ENCODE measurements at regions not wholly inside any gene's neighbourhood (a gene's known extent, or its start where the extent isn't known, plus 50 kb on each side); places are given as distances from the start of the nearest gene placed in this dataset.

- peaks cover 4% of the 10 kb centered on the region; the same call in 1 of the 2 replicates for H3K4me1 ChIP-seq (ENCODE audit: control insufficient read depth, insufficient read depth, low read length)
- no peak for ATAC-seq
- H3K36me3 ChIP-seq (ENCODE audit: control insufficient read depth, insufficient read depth, low read length), result no peaks in the 10 kb centered on the region
- H3K4me3 ChIP-seq (ENCODE audit: low read depth in 2 of 2, low read length in 2 of 2), result no peak overlapping the region
- H3K27ac ChIP-seq (ENCODE audit: low read length), result peak overlapping the region; percentile 35; the same call in 1 of the 2 replicates
- intact Hi-C loops (cut with micrococcal nuclease; ENCODE audit: unreplicated experiment), result loop anchor here (1.0 kb wide), 1 partner anchor 265 kb away; no protein-coding TSS in a partner anchor
- no peak for DNase-seq (ENCODE audit: low read depth, low spot score)
- H3K9me3 ChIP-seq (ENCODE audit: control insufficient read depth, insufficient read depth, low read depth, low read length), result no peaks in the 10 kb centered on the region
- POLR2A ChIA-PET, result interaction anchor here (0.6 kb wide), 2 partner anchors 206 to 311 kb away, joined by 3 to 5 read pairs; no protein-coding TSS in a partner anchor
- CTCF ChIA-PET, result interaction anchor here (0.7 kb wide), 1 partner anchor 93 kb away, joined by 3 read pairs; no protein-coding TSS in a partner anchor
- TF ChIP-seq POLR2AphosphoS5 (IDR thresholded peaks at IDR 0.05; ENCODE audit: low read depth, low read length), result no peak
- no peak for TF ChIP-seq SIN3A (IDR thresholded peaks at IDR 0.05; ENCODE audit: borderline replicate concordance, insufficient read depth, low read depth, low read length)
- no peak for TF ChIP-seq REST (IDR thresholded peaks at IDR 0.05; ENCODE audit: insufficient read depth in 1 of 2, low read depth in 2 of 2, low read length in 1 of 2)
- TF ChIP-seq TCF7L2 (IDR thresholded peaks at IDR 0.05; ENCODE audit: low read depth, low read length), result no peak
- TF ChIP-seq CTCF (IDR thresholded peaks at IDR 0.05), result no peak
- in situ Hi-C loops (cut with HindIII; ENCODE audit: low pct_unique_long_range_greater_than_20kb, low sequenced_read_pairs), result no loop called here
- H3K27me3 ChIP-seq (ENCODE audit: control insufficient read depth, insufficient read depth, low read length), result no peaks in the 10 kb centered on the region; the same call in 1 of the 2 replicates
- BruUV-seq (replicated peaks), result no TSS peak
Measured at GRCh38 chr6:53436526-53437303, 88.0 kb upstream of the ELOVL5 start.

DNA sequence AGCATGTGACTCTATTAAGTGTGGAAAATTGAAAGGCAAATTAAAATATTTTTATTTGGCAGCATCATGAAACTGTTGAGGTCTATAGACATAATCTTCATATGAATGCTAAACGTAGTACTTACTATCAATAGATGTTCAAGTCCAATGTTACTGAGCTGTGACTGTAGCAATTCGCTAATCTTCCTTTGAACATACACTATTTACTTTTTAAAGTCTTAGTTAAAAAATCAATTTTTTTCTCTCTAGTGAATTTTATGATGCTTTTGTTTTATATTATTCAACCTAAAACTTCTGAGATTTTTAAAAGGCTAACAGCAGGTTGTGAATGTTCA is 85.2 kb upstream of the ELOVL5 start:
- in situ Hi-C loops (cut with HindIII; ENCODE audit: low pct_unique_long_range_greater_than_20kb, low sequenced_read_pairs), result no loop called here
- TF ChIP-seq POLR2AphosphoS5 (IDR thresholded peaks at IDR 0.05; ENCODE audit: low read depth, low read length) (no peak), REST (IDR thresholded peaks at IDR 0.05; ENCODE audit: insufficient read depth in 1 of 2, low read depth in 2 of 2, low read length in 1 of 2) (no peak), CTCF (IDR thresholded peaks at IDR 0.05) (no peak)
- Histone ChIP-seq H3K4me3 (ENCODE audit: low read depth in 2 of 2, low read length in 2 of 2) (no peak overlapping the region), H3K9me3 (ENCODE audit: control insufficient read depth, insufficient read depth, low read depth, low read length) (no peaks in the 10 kb centered on the region), H3K27me3 (ENCODE audit: control insufficient read depth, insufficient read depth, low read length) (no peaks in the 10 kb centered on the region), H3K36me3 (ENCODE audit: control insufficient read depth, insufficient read depth, low read length) (no peaks in the 10 kb centered on the region), H3K4me1 (ENCODE audit: control insufficient read depth, insufficient read depth, low read length) (peaks cover 4% of the 10 kb centered on the region; the same call in 1 of the 2 replicates), H3K27ac (ENCODE audit: low read length) (no peak overlapping the region)
- DNase-seq (ENCODE audit: low read depth, low spot score) (no peak), ATAC-seq (no peak)
- ChIA-PET POLR2A (no interaction called here), CTCF (no interaction called here)
- intact Hi-C loops (cut with micrococcal nuclease; ENCODE audit: unreplicated experiment), result no loop called here
- BruUV-seq (replicated peaks), result no TSS peak
